GM19035 (cell line): ENCODE measurements at regions not wholly inside any gene's neighbourhood (a gene's known extent, or its start where the extent isn't known, plus 50 kb on each side); places are given as distances from the start of the nearest gene placed in this dataset.

Experiments
- ATAC-seq: cut with Tn5 transposase; IDR thresholded peaks from one replicate; pipeline ENCODE4 v1.9.1; 2021; ENCODE audit not compliant: unreplicated experiment

GRCh38 chr2:6754419-6754818 lies 111.3 kb downstream of the CMPK2 start:
- ATAC-seq, result no peak

- no peak for ATAC-seq
Measured at GRCh38 chr2:6755456-6755855, 110.3 kb downstream of the CMPK2 start.

DNA sequence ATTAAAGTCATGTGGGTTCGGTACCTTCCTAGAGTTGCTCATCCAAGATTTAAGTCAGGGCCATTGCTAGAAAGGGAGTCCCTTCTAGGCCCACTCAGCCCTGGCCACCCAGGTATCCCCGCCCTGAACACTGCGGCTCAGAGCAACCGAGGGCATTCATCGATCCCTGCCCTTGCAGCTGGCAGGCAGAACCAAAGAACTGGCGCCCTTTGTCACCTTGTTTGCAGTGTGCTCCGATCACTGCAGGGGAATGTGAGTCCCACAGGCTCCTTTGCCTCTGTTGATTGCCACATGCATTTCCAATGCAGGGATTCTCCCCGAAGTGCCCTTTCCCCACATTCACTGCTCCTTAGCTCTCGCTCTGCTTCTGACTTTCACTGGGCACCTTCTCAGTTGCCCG lies 108.5 kb downstream of the CMPK2 start:
- no peak for ATAC-seq

DNA sequence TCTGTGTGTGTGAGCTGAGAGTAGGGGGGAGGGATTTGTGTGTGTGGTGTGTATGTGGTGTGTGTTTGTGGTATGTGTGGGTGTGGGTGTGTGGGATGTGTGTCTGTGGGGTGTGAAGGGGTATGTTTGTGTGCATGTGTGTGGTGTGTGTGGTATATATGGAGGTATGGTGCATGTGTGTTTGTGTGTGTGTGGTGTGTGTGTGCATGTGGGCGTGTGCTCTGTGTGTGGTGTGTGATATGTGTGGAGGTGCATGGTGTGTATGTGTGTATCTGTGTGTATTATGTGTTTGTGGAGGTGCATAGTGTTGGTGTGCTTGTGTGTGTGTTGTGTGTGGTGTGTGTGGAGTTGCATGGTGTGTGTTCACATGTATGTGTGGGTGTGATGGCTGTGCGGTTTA lies 106.0 kb downstream of the CMPK2 start:
- no peak for ATAC-seq

DNA sequence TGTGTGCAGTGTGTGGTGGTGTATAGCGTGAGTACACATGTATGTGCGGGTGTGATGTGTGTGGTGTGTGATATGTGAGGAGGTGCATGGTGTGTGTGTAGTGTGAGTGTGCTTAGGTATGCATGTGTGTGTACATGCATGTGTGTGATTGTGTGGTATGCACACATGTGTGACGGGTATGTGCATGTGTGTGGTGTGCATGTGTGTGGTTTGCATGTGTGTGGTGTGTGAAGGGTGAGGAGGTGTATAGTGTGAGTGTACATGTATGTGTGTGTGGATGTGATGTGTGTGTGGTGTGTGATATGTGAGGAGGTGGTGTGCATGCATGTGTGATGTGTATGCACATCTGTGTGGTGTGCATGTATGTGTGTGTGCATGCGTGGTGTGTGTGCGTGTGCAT lies 105.6 kb downstream of the CMPK2 start:
- ATAC-seq, result no peak

DNA sequence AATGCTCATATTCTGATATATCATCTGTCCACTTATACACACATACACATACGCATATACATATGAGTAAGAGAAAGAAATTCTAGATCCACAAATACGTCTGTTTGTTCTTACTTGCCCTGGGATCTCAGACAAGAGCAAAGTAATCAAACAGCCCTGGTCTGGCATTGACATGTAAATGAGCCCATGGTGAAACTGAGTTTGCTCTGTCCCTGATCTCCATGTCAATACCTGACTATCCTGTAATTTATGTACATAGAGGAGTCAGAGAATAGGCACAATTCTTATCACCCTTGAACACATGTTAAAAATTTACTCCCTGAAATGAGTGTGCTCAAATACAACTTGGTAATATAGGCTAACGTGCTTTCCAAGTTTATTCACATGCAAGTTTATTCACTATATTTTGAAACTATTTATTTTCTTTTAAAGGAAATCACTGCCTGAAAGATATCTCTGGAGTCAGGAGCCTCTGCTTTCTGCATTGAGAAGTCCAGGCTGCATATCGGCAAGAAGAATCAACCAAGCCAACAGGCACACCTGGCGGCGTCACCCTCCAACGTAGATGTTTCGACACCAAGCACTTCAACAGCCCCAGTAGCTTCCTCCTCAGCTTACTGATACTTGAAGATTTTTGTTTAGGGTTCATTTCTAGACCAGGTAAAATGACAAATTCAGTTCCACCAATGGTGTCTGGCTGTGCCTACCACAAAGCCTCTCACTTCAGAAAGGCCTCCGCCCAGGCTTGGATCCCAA lies 100.6 kb downstream of the CMPK2 start:
- ATAC-seq, result no peak

- no peak for ATAC-seq
Measured at GRCh38 chr2:6769346-6769745, 96.4 kb downstream of the CMPK2 start.

DNA sequence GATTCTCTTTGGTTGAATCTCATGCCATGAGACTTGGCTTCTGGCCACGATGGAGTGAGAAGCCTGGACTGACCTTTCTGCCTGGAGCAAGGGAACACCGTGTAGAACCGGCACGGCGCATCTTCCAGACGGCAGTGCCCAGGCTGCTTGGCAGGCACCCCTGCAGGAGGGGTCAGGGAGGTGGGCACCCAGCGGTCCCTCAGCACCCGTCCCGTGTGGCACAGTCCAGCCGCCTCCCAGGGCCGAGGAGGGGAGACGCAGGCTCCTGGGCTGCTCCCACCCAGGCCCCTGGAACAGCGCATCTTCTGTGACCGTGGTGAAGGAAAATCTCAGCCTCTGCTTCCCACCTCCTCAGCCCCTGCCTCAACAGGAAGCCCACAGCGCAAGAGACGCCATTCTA lies 95.7 kb downstream of the CMPK2 start:
- no peak for ATAC-seq

DNA sequence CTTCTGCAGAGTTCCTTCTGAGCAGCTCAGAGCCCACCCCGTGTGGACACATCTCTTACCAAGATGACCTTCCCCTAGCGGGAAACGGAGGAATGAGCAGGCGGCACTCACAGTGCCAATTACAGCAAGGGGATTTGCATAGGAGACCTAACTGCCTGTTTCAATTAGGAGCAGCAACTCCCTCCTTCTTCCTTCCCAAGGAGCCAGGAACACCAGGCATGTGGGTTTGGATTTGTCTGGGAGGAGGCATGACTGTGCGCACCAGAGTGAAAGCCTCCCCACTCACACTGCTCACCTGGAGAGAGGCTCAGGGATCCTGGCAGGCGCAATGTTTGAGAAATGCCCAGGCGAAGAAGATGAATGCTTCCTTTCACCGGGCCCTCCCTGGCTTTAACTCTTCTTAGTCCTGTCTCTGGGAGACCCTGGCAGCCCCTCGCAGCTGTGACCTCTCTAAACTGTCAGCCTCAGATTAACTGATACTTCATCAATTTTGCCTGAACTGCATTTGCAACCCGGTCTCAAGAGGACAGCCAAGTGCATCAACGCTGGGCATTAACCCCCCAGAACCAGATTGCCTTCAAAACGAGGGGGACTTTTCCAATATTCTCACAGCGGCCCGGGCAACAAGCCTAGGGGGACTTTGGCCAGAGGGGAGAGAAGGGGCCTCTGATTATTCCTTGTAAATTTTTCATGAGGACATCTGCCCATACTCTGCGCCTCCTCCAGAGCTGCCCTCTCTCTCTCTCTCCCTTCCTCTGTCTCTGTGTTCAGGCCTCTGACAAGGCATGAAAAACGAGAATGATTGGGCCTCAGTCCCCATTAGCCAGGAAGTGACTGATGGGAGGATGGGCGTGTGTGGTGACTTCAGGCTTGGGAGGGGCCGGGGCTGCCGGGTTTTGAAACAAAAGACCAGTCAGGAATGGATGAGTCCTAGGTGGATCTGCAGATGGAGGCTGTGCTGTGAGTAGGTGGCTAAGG lies 93.8 kb downstream of the CMPK2 start:
- no peak for ATAC-seq

DNA sequence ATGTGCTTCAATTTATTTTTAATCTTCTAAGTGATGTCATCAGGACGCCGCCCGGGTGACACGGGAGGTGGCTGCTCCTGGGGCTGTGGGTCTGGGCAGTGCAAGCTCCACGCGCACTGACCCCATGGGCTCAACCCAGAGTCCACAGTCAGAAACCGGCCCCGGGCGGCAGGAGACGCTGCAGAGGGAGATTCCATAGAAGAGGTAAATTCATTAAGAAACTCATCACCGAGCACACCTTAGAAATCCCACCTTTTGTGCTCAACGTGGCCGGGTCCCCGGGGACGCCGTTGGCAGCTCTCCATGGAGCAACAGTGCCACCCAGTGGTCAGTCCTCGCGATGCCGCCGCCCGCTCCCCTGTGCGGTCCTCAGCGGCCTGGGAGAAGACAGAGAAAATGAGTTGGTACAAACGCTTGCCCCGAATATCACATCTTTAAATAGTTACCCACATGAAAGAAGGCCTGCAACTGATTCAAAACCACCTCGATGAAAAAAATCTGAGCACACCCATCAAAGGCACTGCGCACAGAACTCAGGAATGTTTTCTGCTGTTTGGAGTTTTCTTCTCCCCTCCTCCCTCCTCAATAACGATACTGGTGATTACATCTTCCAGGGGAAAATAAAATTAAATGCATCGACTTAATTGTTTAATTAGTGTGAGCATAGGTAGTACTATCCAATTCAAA lies 92.6 kb downstream of the CMPK2 start:
- ATAC-seq, result peak; percentile 91

DNA sequence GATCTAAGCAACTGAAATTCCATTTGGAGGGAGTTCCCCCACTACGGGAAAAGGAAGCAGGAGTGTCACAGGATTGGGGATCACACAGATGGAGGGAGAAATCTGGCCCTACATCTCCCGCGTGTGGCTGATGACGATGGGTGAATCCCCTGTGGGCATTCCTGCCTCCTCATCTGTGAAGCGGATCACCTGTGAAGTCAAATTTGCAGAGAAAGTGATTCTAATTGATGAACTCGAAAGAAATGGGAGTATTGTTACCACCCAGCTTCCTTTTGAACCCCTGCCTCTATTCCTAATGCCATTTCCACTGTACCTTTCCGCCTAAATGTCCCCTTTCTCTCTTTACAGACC lies 92.0 kb downstream of the CMPK2 start:
- no peak for ATAC-seq

DNA sequence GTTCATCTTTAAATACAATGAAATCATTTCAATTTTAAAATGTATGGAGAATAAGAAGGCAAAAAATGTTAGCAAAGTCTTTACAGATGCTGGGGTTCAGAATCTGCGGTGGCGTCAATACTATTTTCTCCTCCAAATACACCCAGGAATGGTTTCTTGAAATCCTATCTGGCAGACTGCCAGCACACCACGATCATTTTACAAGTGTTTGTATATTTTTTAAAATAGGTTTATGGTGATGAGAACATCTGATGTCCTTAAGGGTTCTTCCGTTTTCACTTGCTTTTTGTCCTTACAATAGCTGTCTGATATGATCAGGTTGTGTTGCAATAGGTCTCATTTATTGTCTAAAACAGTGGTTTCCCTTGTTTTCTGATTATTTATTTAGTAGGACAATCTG lies 89.6 kb downstream of the CMPK2 start:
- no peak for ATAC-seq

GRCh38 chr2:6777626-6778025 lies 88.1 kb downstream of the CMPK2 start:
- ATAC-seq, result no peak

- ATAC-seq, result no peak
Measured at GRCh38 chr2:6780765-6781274, 84.9 kb downstream of the CMPK2 start.

GRCh38 chr2:6782517-6783237 lies 83.0 kb downstream of the CMPK2 start:
- no peak for ATAC-seq

GRCh38 chr2:6783238-6783614 lies 82.5 kb downstream of the CMPK2 start:
- ATAC-seq, result no peak

- ATAC-seq, result no peak
Measured at GRCh38 chr2:6784291-6784690, 81.4 kb downstream of the CMPK2 start.

GRCh38 chr2:6785493-6785892 lies 80.2 kb downstream of the CMPK2 start:
- ATAC-seq, result no peak

- ATAC-seq, result no peak
Measured at GRCh38 chr2:6787376-6787775, 78.3 kb downstream of the CMPK2 start.

- no peak for ATAC-seq
Measured at GRCh38 chr2:6788614-6789013, 77.1 kb downstream of the CMPK2 start.
